Vagina (tissue), 2 donors: ENCODE measurements at regions not wholly inside any gene's neighbourhood (a gene's known extent, or its start where the extent isn't known, plus 50 kb on each side); places are given as distances from the start of the nearest gene placed in this dataset.

Experiments used
- CTCF ChIP-seq, 3 experiments: fragments of 450-650 bp in 2 of 3; fragments of 200-600 bp in 1 of 3; sonication (generic) in 1 of 3; IDR thresholded peaks; one replicate each; pipeline ENCODE4 v1.5.1; 2017 to 2019; ENCODE audit warnings: antibody characterized with exemption in 3 of 3, mild to moderate bottlenecking in 2 of 3, moderate library complexity in 2 of 3
- POLR2A ChIP-seq, 2 donors: fragments of 450-650 bp; IDR thresholded peaks; one replicate each; pipeline ENCODE4 v1.6.1; 2017; ENCODE audit warnings: antibody characterized with exemption in 2 of 2, mild to moderate bottlenecking in 2 of 2, moderate library complexity in 2 of 2

- no peak for TF ChIP-seq CTCF (IDR thresholded peaks at IDR 0.05)
- no peak for TF ChIP-seq POLR2A (IDR thresholded peaks at IDR 0.05)
These were observed 78.5 kb downstream of the MAP1LC3B2 start for GRCh38 chr12:116637589-116638150.
